K562 (cell line): ENCODE measurements at regions not wholly inside any gene's neighbourhood (a gene's known extent, or its start where the extent isn't known, plus 50 kb on each side); places are given as distances from the start of the nearest gene placed in this dataset.

ENCODE experiments used
- ATAC-seq: fragments of 200-7000 bp; cut with Tn5 transposase; 3 replicates; pipeline ENCODE4 v1.9.1; 2020; ENCODE audit warnings: moderate library complexity
- BruUV-seq: library from RNA; stranded (reverse); fragments of 400-500 nt; replicated peaks from 2 replicates; lab custom pipeline; 2021; lab: Mats Ljungman, UMichigan
- CTCF ChIA-PET: fragments of 300-600 bp; formaldehyde crosslinking; extraction: SDS; loops from one replicate; lab custom pipeline; 2021; ENCODE audit warnings: low intra/inter-chr PET ratio; lab: Yijun Ruan, JAX
- POLR2A ChIA-PET: fragments of 300-600, 350-650 bp; sonication (Branson Sonifier 250); formaldehyde crosslinking; extraction: SDS; loops from one replicate; lab custom pipeline; 2021; ENCODE audit warnings: antibody characterized with exemption, inconsistent platforms; lab: Yijun Ruan, JAX
- DNase-seq, 4 experiments: peaks; one replicate each; pipeline versions ENCODE4 v3.0.0 to v3.0.0-alpha.2; 2011 to 2018; ENCODE audit warnings: low spot score in 3 of 4, mixed read lengths in 3 of 4; ENCODE audit errors: extremely low read depth in 1 of 4
- FAIRE-seq: peaks from 2 replicates; lab custom pipeline; 2011; peaks lifted over from hg19 to GRCh38; lab: Jason Lieb, UNC
- H2AFZ ChIP-seq: 2 replicates; pipeline ENCODE4 v1.6.0; 2011; ENCODE audit warnings: low read depth, low read length, control low read depth, inconsistent platforms
- H3K27ac ChIP-seq: fragments of 200-600 bp; 3 replicates; pipeline ENCODE4 v1.8.0; 2011; ENCODE audit warnings: low read depth, mild to moderate bottlenecking, control low read depth, inconsistent platforms, low read length, moderate library complexity, mixed read lengths; ENCODE audit errors: extremely low read depth
- H3K27me3 ChIP-seq, 2 experiments: fragments of 300-600 bp in 1 of 2; 2 replicates in 1 of 2; 3 replicates in 1 of 2; pipeline versions ENCODE4 v1.6.0 to v1.8.0; 2011; ENCODE audit warnings: inconsistent platforms in 2 of 2, low read length in 2 of 2, mild to moderate bottlenecking in 1 of 2, mixed read lengths in 1 of 2, moderate library complexity in 1 of 2; ENCODE audit not compliant: control insufficient read depth in 2 of 2, insufficient read depth in 2 of 2
- H3K36me3 ChIP-seq: fragments of 300-600 bp; 3 replicates; pipeline ENCODE4 v1.8.0; 2011; ENCODE audit warnings: mild to moderate bottlenecking, low read length, inconsistent platforms; ENCODE audit not compliant: control insufficient read depth, insufficient read depth
- H3K4me1 ChIP-seq, 2 experiments: fragments of 200-600 bp in 1 of 2; replicated peaks in 1 of 2; 2 replicates in 1 of 2; 3 replicates in 1 of 2; pipeline versions ENCODE4 v1.5.1 to v1.8.0; 2011; ENCODE audit warnings: inconsistent platforms in 2 of 2, low read length in 2 of 2, mild to moderate bottlenecking in 1 of 2, mixed read lengths in 1 of 2, moderate library complexity in 1 of 2; ENCODE audit not compliant: control insufficient read depth in 2 of 2, insufficient read depth in 2 of 2
- H3K4me2 ChIP-seq: 2 replicates; pipeline ENCODE4 v1.6.1; 2011; ENCODE audit warnings: low read length, control low read depth, inconsistent platforms, mixed read lengths; ENCODE audit not compliant: insufficient read depth
- H3K4me3 ChIP-seq: fragments of 200-600 bp; sonication (generic), shearing (Covaris generic); 2 replicates; pipeline ENCODE4 v1.5.1; 2016; ENCODE audit warnings: control low read depth, inconsistent platforms
- H3K79me2 ChIP-seq: fragments of 200-600 bp; 3 replicates; pipeline ENCODE4 v1.8.0; 2011; ENCODE audit warnings: low read length, inconsistent platforms; ENCODE audit not compliant: control insufficient read depth, insufficient read depth
- H3K9ac ChIP-seq, 2 experiments: 2 replicates each; pipeline versions ENCODE4 v1.6.0 to v1.6.1; 2011; ENCODE audit warnings: low read depth in 2 of 2, low read length in 2 of 2, control low read depth in 1 of 2, inconsistent platforms in 1 of 2, mild to moderate bottlenecking in 1 of 2, mixed read lengths in 1 of 2; ENCODE audit not compliant: insufficient read depth in 1 of 2
- H3K9me1 ChIP-seq: one replicate; pipeline ENCODE4 v1.6.0; 2011; ENCODE audit warnings: inconsistent platforms, mild to moderate bottlenecking, low read length, moderate library complexity; ENCODE audit not compliant: control insufficient read depth, insufficient read depth
- H3K9me3 ChIP-seq: replicated peaks from 2 replicates; pipeline ENCODE4 v1.5.1; 2011; ENCODE audit warnings: low read depth, low read length, inconsistent platforms; ENCODE audit not compliant: control insufficient read depth, insufficient read depth
- H4K20me1 ChIP-seq: replicated peaks from 2 replicates; pipeline ENCODE4 v1.6.1; 2011; ENCODE audit warnings: low read length, inconsistent platforms, mixed read lengths; ENCODE audit not compliant: control insufficient read depth, insufficient read depth
- CTCF ChIP-seq, 3 experiments: IDR thresholded peaks in 2 of 3; conservative IDR thresholded peaks in 1 of 3; 2 replicates each; pipeline ENCODE4 v1.5.1; 2011 to 2012; ENCODE audit warnings: low read length in 3 of 3, mild to moderate bottlenecking in 3 of 3, control low read depth in 2 of 3, improper control_type of control experiment in 1 of 3, inconsistent platforms in 1 of 3, low read depth in 1 of 3, mixed read lengths in 1 of 3, moderate library complexity in 1 of 3; ENCODE audit not compliant: insufficient read depth in 2 of 3
- HMG20A ChIP-seq: fragments of 450-650 bp; formaldehyde crosslinking; conservative IDR thresholded peaks from 2 replicates; pipeline ENCODE4 v1.4.0; 2020; ENCODE audit warnings: mild to moderate bottlenecking, mixed read lengths
- KLF6 ChIP-seq: fragments of 250-450 bp; sonication (Bioruptor Pico); IDR thresholded peaks from 2 replicates; pipeline ENCODE4 v1.4.0; 2020; ENCODE audit warnings: mild to moderate bottlenecking, moderate library complexity, borderline replicate concordance
- NFIX ChIP-seq: fragments of 250-450 bp; sonication (Bioruptor Pico); IDR thresholded peaks from 2 replicates; pipeline ENCODE4 v1.4.0; 2020; ENCODE audit warnings: low read depth, mild to moderate bottlenecking, moderate library complexity
- PHB ChIP-seq: fragments of 250-450 bp; sonication (Bioruptor Pico); IDR thresholded peaks from 2 replicates; pipeline ENCODE4 v1.5.0; 2021
- RAD21 ChIP-seq, 2 experiments: fragments of 250-450 bp in 1 of 2; fragments of 450-650 bp in 1 of 2; sonication (Bioruptor Pico) in 1 of 2; formaldehyde crosslinking in 1 of 2; IDR thresholded peaks in 1 of 2; conservative IDR thresholded peaks in 1 of 2; 2 replicates each; pipeline versions ENCODE4 v1.4.0 to v1.8.0; 2020 to 2022; ENCODE audit warnings: mild to moderate bottlenecking in 2 of 2, moderate library complexity in 1 of 2
- TBL1XR1 ChIP-seq, 2 experiments: IDR thresholded peaks; 2 replicates each; pipeline ENCODE4 v1.6.1; 2012; ENCODE audit warnings: improper control_type of control experiment in 2 of 2, low read length in 2 of 2, mild to moderate bottlenecking in 1 of 2
- WGBS: fragments of 100-300 bp; shearing (Covaris generic); methylation state at CpG from one replicate; pipeline ENCODE4 v1.1.6; 2016; ENCODE audit warnings: low coverage, mixed read lengths; ENCODE audit not compliant: insufficient coverage; ENCODE audit errors: missing lambda C conversion rate; 5-methylcytosine and 5-hydroxymethylcytosine counted together
- in situ Hi-C: fragments of 300-500 bp; cut with MboI; formaldehyde crosslinking; loops from 4 replicates; pipeline ENCODE4 v1.15.0; 2018; ENCODE audit warnings: inconsistent platforms, mixed read lengths
- intact Hi-C: fragments of 100-400 bp; cut with micrococcal nuclease; formaldehyde crosslinking; loops from 2 replicates; pipeline ENCODE4 v1.14.2; 2022

GRCh38 chr2:167692191-167692590 lies 555.2 kb downstream of the STK39 start (continued):
- TF ChIP-seq TBL1XR1 (IDR thresholded peaks at IDR 0.05; ENCODE audit: low read length in 2 of 2) (no peak), KLF6 (no peak), HMG20A (CRISPR knock-in tag) (no peak)

GRCh38 chr2:167689444-167689843 lies 558.0 kb downstream of the STK39 start:
- no peak overlapping the region for H3K27ac ChIP-seq
- H3K4me3 ChIP-seq, result no peak overlapping the region
- no peak for TF ChIP-seq NFIX (CRISPR knock-in tag)
- no peak for TF ChIP-seq PHB
- TF ChIP-seq RAD21 (CRISPR knock-in tag; conservative IDR thresholded peaks at IDR 0.05 in 1 of 2, IDR thresholded peaks at IDR 0.05 in 1 of 2), result peak in 1 of 2 experiments; percentile 31; a peak in 1 of 4 replicates
- TF ChIP-seq CTCF (IDR thresholded peaks at IDR 0.05 in 2 of 3, conservative IDR thresholded peaks at IDR 0.05 in 1 of 3; ENCODE audit: insufficient read depth in 2 of 3, low read depth in 1 of 3, low read length in 3 of 3), result peak; percentile 25 to 43 (median 41); a peak in 4 of 6 replicates
- H3K79me2 ChIP-seq, result no peaks in the 10 kb centered on the region
- BruUV-seq, result no TSS peak
- intact Hi-C loops, result no loop called here
- 0 out of 2 replicates have a peak overlapping the region, but pooled peaks have one; percentile 44 for H2AFZ ChIP-seq
- H3K36me3 ChIP-seq, result no peaks in the 10 kb centered on the region
- no peaks in the 10 kb centered on the region for H3K9me1 ChIP-seq
- DNase-seq, result peak in 2 of 4 experiments; percentile 29 to 30
- no peaks in the 10 kb centered on the region for H4K20me1 ChIP-seq
- peak; percentile 61 for FAIRE-seq
- in situ Hi-C loops, result no loop called here
- H3K4me2 ChIP-seq, result no peak overlapping the region; the same call in 1 of the 2 replicates
- no peaks in the 10 kb centered on the region for H3K9me3 ChIP-seq
- no peaks in the 10 kb centered on the region for H3K4me1 ChIP-seq
- CTCF ChIA-PET, result no interaction called here
- WGBS, result 4% methylated on average over 2 of the region's 2 CpGs
- POLR2A ChIA-PET, result no interaction called here
- peak; percentile 92 for ATAC-seq
- no peak overlapping the region for H3K9ac ChIP-seq
- H3K27me3 ChIP-seq, result no peaks in the 10 kb centered on the region
